GM12891 (cell line): ENCODE measurements at regions not wholly inside any gene's neighbourhood (a gene's known extent, or its start where the extent isn't known, plus 50 kb on each side); places are given as distances from the start of the nearest gene placed in this dataset.

Experiments
- POLR2A ChIP-seq: IDR thresholded peaks from 2 replicates; pipeline ENCODE4 v1.6.1; 2011; ENCODE audit warnings: low read depth, low read length, control low read depth
- POLR2AphosphoS5 ChIP-seq: IDR thresholded peaks from 2 replicates; pipeline ENCODE4 v1.6.1; 2011; ENCODE audit warnings: low read depth, low read length, control low read depth

DNA sequence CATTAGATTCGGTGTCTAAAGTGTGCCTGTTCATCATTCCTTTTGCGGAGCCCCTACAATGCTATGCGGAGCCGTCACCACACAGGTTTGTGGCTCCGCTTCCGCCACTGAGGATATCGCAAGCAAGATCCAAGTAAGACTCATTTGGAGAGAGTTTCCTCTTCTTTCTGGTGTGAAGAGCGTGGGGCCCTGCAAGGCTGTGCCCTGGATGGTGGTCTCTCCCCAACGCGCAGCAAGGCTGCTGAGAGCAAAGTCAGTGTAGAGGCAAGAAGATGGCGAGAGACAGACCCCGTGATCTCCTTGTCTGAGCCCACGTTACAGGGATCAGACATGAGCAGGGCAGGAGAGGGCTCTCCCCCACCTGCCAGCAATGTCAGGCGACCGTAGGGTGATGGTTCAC is 96.3 kb upstream of the AFDN start:
- TF ChIP-seq POLR2AphosphoS5: no peak
- TF ChIP-seq POLR2A: no peak
